KMS-11 (cell line): ENCODE measurements at regions not wholly inside any gene's neighbourhood (a gene's known extent, or its start where the extent isn't known, plus 50 kb on each side); places are given as distances from the start of the nearest gene placed in this dataset.

Experiments
- H2AFZ ChIP-seq: fragments of 200-600 bp; sonication (generic); 2 replicates; pipeline ENCODE4 v1.6.1; 2016; ENCODE audit warnings: antibody characterized with exemption, mixed run types, low read depth
- H3K27ac ChIP-seq: fragments of 200-600 bp; sonication (generic); 2 replicates; pipeline ENCODE4 v1.6.1; 2016; ENCODE audit warnings: mild to moderate bottlenecking, mixed run types
- H3K27me3 ChIP-seq: fragments of 200-600 bp; sonication (generic); 2 replicates; pipeline ENCODE4 v1.6.1; 2017; ENCODE audit warnings: mild to moderate bottlenecking, low read depth, mixed run types, moderate library complexity; ENCODE audit not compliant: insufficient read depth
- H3K36me3 ChIP-seq: fragments of 200-600 bp; sonication (generic); 2 replicates; pipeline ENCODE4 v1.6.1; 2017; ENCODE audit warnings: mild to moderate bottlenecking, mixed run types; ENCODE audit not compliant: insufficient read depth
- H3K4me1 ChIP-seq: fragments of 200-600 bp; sonication (generic); 2 replicates; pipeline ENCODE4 v1.6.1; 2016; ENCODE audit warnings: mild to moderate bottlenecking, low read depth, mixed run types; ENCODE audit not compliant: poor library complexity, severe bottlenecking
- H3K4me2 ChIP-seq: fragments of 200-600 bp; sonication (generic); 2 replicates; pipeline ENCODE4 v1.7.0; 2016; ENCODE audit warnings: mild to moderate bottlenecking, mixed run types
- H3K4me3 ChIP-seq: fragments of 200-600 bp; sonication (generic); IDR thresholded peaks from 2 replicates; pipeline ENCODE4 v1.6.1; 2017; ENCODE audit warnings: low read depth, low read length, mixed read lengths; ENCODE audit not compliant: insufficient read depth
- H3K79me2 ChIP-seq: fragments of 200-600 bp; sonication (generic); 2 replicates; pipeline ENCODE4 v1.6.1; 2016; ENCODE audit warnings: low read depth, mixed run types; ENCODE audit not compliant: insufficient read depth
- H3K9ac ChIP-seq: fragments of 200-600 bp; sonication (generic); 2 replicates; pipeline ENCODE4 v1.6.1; 2016; ENCODE audit warnings: mild to moderate bottlenecking, mixed run types
- H4K20me1 ChIP-seq: fragments of 200-600 bp; sonication (generic); 2 replicates; pipeline ENCODE4 v1.6.1; 2016; ENCODE audit warnings: mild to moderate bottlenecking, mixed run types; ENCODE audit not compliant: insufficient read depth
- CTCF ChIP-seq: fragments of 200-600 bp; sonication (generic); conservative IDR thresholded peaks from 2 replicates; pipeline ENCODE4 v1.6.1; 2017; ENCODE audit warnings: low read depth, mild to moderate bottlenecking, antibody characterized with exemption, low read length, moderate library complexity, mixed read lengths

- no peak for TF ChIP-seq CTCF
- no peak overlapping the region for H3K4me3 ChIP-seq
- no peak overlapping the region for H2AFZ ChIP-seq
- H3K36me3 ChIP-seq = no peaks in the 10 kb centered on the region
- H3K27ac ChIP-seq = no peak overlapping the region
- H3K27me3 ChIP-seq = no peaks in the 10 kb centered on the region
- no peaks in the 10 kb centered on the region for H3K4me1 ChIP-seq
- no peaks in the 10 kb centered on the region for H4K20me1 ChIP-seq
- H3K4me2 ChIP-seq = no peak overlapping the region
- no peaks in the 10 kb centered on the region for H3K79me2 ChIP-seq
- no peak overlapping the region for H3K9ac ChIP-seq
Measured at GRCh38 chr21:20261364-20261763, 736.8 kb upstream of the NCAM2 start.

GRCh38 chr21:20265707-20266440 lies 732.3 kb upstream of the NCAM2 start:
- no peak overlapping the region for H2AFZ ChIP-seq
- no peaks in the 10 kb centered on the region for H3K27me3 ChIP-seq
- no peaks in the 10 kb centered on the region for H3K36me3 ChIP-seq
- no peak overlapping the region for H3K4me2 ChIP-seq
- H3K4me3 ChIP-seq = no peak overlapping the region
- H3K27ac ChIP-seq = no peak overlapping the region
- no peaks in the 10 kb centered on the region for H3K4me1 ChIP-seq
- H4K20me1 ChIP-seq = no peaks in the 10 kb centered on the region
- H3K9ac ChIP-seq = no peak overlapping the region
- no peaks in the 10 kb centered on the region for H3K79me2 ChIP-seq
- TF ChIP-seq CTCF = no peak

GRCh38 chr21:20266441-20266710 lies 731.8 kb upstream of the NCAM2 start:
- no peaks in the 10 kb centered on the region for H3K36me3 ChIP-seq
- no peak overlapping the region for H3K27ac ChIP-seq
- H2AFZ ChIP-seq = no peak overlapping the region
- no peak overlapping the region for H3K9ac ChIP-seq
- H3K27me3 ChIP-seq = no peaks in the 10 kb centered on the region
- no peaks in the 10 kb centered on the region for H3K4me1 ChIP-seq
- no peak overlapping the region for H3K4me3 ChIP-seq
- H3K79me2 ChIP-seq = no peaks in the 10 kb centered on the region
- H3K4me2 ChIP-seq = no peak overlapping the region
- TF ChIP-seq CTCF = no peak
- H4K20me1 ChIP-seq = no peaks in the 10 kb centered on the region

GRCh38 chr21:20270365-20271055 lies 727.7 kb upstream of the NCAM2 start:
- H3K27me3 ChIP-seq = no peaks in the 10 kb centered on the region
- TF ChIP-seq CTCF = no peak

More at GRCh38 chr21:20270365-20271055, 727.7 kb upstream of the NCAM2 start:
- no peak overlapping the region for H3K4me2 ChIP-seq
- no peak overlapping the region for H3K27ac ChIP-seq
- H3K4me3 ChIP-seq = no peak overlapping the region
- no peaks in the 10 kb centered on the region for H3K4me1 ChIP-seq
- H2AFZ ChIP-seq = no peak overlapping the region
- no peak overlapping the region for H3K9ac ChIP-seq
- no peaks in the 10 kb centered on the region for H3K36me3 ChIP-seq
- no peaks in the 10 kb centered on the region for H3K79me2 ChIP-seq
- H4K20me1 ChIP-seq = no peaks in the 10 kb centered on the region
